ENCODE measurements at regions not wholly inside any gene's neighbourhood (a gene's known extent, or its start where the extent isn't known, plus 50 kb on each side); places are given as distances from the start of the nearest gene placed in this dataset.
A peak's percentile ranks its signal among the peaks of the same experiment; 100 is the strongest.

DNA sequence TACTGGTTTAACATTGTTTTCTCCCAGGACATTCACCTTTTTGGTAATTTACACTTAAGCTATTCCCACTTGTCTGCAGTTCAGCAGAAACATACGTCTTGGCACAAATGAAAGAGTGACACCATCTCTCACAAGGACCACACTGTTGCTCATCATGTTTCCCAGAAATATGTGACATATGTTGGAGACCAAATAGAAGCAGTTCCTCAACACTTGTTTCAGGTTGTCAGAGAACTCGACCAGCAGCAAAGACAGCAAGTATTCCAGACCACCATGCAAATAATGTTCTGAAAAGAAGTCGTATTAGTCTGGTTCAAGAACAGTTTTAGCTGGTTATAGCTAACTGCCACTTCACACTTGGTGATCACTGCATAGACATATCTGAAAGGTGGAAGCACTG is 81.3 kb upstream of the KLF6 start:
- Mint-ChIP-seq H3K4me3 (peak overlapping the region; percentile 44 to 62), H3K36me3 (ENCODE audit: insufficient read depth in 2 of 2) (no peaks in the 10 kb centered on the region)
- DNase-seq: peak; percentile 39 to 47

DNA sequence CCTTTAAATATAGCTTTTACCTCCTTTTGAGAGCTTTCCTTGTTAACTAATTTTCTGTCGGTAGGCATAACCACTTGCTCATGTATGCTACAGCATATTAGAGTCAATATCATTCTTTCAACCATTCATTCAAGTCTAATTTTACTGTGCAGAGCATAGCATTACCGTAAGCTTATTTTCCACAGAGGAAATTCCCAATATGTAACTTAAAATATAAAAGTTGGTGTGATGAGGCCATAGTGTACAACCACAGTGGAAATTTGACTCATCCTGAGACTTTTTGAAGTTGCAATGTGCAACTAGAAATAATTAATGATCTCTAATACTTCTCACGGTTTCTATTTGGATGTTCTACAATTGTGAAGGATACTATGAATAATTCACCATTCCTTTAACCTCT is 80.6 kb upstream of the KLF6 start:
- no peaks in the 10 kb centered on the region for H3K27me3 Mint-ChIP-seq (ENCODE audit: low read depth)
- H3K4me3 Mint-ChIP-seq: peak overlapping the region; percentile 44 to 62
- H3K36me3 Mint-ChIP-seq (ENCODE audit: insufficient read depth in 2 of 2): no peaks in the 10 kb centered on the region
- no peak for ATAC-seq (replicated peaks in 1 of 2)
- H3K4me1 Mint-ChIP-seq (ENCODE audit: low read depth): peaks cover 78% of the 10 kb centered on the region
- no peak for DNase-seq
- peak overlapping the region; percentile 99 for H3K27ac Mint-ChIP-seq
- H3K9me3 Mint-ChIP-seq: peaks cover 0 to 3% of the 10 kb centered on the region in 2 donors

More for the DNA sequence above, 81.3 kb upstream of the KLF6 start:
- peaks cover 0 to 3% of the 10 kb centered on the region in 2 donors for H3K9me3 Mint-ChIP-seq
- peak; percentile 65 to 68 for ATAC-seq (replicated peaks in 1 of 2)
- H3K27me3 Mint-ChIP-seq (ENCODE audit: low read depth): no peaks in the 10 kb centered on the region
- H3K4me1 Mint-ChIP-seq (ENCODE audit: low read depth): peaks cover 73% of the 10 kb centered on the region
- H3K27ac Mint-ChIP-seq: peak overlapping the region; percentile 99

DNA sequence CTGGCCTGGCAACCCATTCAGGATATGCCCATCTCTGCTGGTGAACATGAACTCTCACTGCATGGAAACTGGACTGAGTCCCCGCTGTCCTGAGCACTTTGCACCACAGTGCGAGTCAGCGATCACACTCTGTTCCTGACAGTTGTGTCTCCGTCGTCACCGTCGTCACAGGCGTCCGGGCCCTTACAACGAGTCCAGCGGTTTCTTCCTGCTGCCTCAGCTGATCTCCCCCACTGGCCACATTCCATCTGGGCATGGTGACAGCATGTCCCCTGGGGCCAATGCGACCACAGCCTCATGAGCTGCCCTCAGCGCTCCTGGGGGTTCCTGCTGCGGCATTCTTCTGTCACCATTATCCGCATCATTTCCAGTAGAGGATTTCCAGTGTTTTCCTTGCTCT is 76.8 kb upstream of the KLF6 start:
- no peaks in the 10 kb centered on the region for H3K27me3 Mint-ChIP-seq (ENCODE audit: low read depth)
- no peak for ATAC-seq (replicated peaks in 1 of 2)
- peaks cover 45% of the 10 kb centered on the region for H3K4me1 Mint-ChIP-seq (ENCODE audit: low read depth)
- peaks cover 0 to 3% of the 10 kb centered on the region in 2 donors for H3K9me3 Mint-ChIP-seq
- DNase-seq: no peak
- H3K27ac Mint-ChIP-seq: no peak overlapping the region
- no peaks in the 10 kb centered on the region for H3K36me3 Mint-ChIP-seq (ENCODE audit: insufficient read depth in 2 of 2)
- no peak overlapping the region for H3K4me3 Mint-ChIP-seq

DNA sequence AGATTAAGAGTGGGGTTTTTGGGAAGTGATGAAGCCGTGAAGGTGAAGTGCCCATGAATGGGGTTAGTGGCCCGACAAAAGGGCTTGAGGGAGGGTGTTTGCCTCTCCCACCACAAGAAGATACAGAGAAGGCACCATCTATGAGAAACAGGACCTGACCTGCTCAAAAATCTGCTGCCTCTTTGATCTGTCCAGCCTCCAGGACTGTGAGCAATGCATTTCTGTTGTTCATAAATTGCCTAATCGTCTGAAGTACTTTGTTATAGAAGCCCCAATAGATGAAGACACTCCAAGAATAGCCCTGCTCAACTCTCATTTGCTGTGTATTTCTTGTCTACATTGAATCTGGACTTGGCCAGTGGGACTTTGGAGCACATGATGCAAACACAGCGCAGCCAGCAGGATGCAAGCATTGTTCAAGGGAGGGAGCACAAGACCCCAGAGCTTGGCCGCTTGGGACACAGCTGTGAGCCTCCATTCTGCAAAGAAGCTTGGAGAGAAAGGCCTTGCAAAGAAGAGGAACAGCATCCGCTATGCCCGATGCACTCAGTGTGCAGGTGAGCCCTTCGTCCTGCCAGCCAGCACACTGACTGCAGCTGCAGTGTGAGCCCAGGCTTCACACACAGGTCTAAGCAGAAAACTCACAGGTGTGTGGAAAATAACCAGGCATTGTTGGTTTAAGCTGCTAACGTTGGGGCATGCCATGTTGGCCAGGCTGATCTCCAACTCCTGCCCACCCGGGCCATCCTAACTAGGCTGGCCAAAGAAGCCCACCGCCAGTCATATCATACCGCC is 73.2 kb upstream of the KLF6 start:
- no peak for DNase-seq
- H3K4me1 Mint-ChIP-seq (ENCODE audit: low read depth): peaks cover 28% of the 10 kb centered on the region
- H3K27ac Mint-ChIP-seq: no peak overlapping the region
- no peaks in the 10 kb centered on the region for H3K36me3 Mint-ChIP-seq (ENCODE audit: insufficient read depth in 2 of 2)
- ATAC-seq (replicated peaks in 1 of 2): no peak
- H3K9me3 Mint-ChIP-seq: no peaks in the 10 kb centered on the region
- no peak overlapping the region for H3K4me3 Mint-ChIP-seq
- H3K27me3 Mint-ChIP-seq (ENCODE audit: low read depth): no peaks in the 10 kb centered on the region

DNA sequence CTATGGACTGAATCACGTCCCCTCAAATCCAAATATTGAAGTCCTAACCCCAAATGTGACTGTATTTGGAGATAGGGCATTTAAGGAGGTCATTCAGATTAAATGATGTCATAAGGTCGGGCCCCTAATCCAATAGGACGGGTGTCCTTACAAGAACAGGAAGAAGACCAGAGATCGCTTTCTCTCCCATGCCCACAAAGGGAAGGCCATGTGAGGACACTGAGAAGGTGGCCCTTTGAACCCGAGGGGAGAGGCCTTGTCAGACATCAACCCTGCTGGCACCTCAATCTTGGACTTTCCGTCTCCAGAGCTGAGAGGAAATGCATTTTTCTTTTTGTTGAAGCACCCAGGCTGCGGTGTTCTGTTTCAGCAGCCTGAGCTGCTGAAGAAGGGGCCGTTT is 72.3 kb upstream of the KLF6 start:
- Mint-ChIP-seq H3K4me1 (ENCODE audit: low read depth) (peaks cover 38% of the 10 kb centered on the region), H3K27me3 (ENCODE audit: low read depth) (no peaks in the 10 kb centered on the region), H3K36me3 (ENCODE audit: insufficient read depth in 2 of 2) (no peaks in the 10 kb centered on the region), H3K27ac (no peak overlapping the region), H3K9me3 (no peaks in the 10 kb centered on the region), H3K4me3 (no peak overlapping the region)
- no peak for DNase-seq
- ATAC-seq (replicated peaks in 1 of 2): no peak

DNA sequence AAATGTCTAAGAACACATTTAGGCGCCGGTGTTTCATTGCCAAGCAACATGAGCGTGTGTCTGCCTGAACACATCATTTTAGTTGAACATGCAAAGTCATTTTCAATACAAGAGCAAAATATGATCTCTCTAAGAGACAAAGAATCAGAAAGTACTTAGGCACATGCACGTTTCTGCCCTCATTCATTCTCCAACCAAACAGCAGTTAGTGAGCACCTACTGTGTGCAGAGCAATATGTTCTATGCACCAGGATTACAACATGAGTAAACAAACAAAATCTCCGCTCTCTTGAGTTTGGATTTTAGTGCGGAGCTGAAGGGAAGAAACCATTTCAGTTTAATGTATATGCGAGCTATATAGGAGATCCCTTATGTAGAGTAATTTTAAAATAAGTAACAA is 71.6 kb upstream of the KLF6 start:
- DNase-seq (no peak), ATAC-seq (replicated peaks in 1 of 2) (no peak)
- H3K27me3 Mint-ChIP-seq (ENCODE audit: low read depth): no peaks in the 10 kb centered on the region
- no peaks in the 10 kb centered on the region for H3K9me3 Mint-ChIP-seq
- peak overlapping the region; percentile 23 for H3K27ac Mint-ChIP-seq
- no peak overlapping the region for H3K4me3 Mint-ChIP-seq
- peaks cover 45% of the 10 kb centered on the region for H3K4me1 Mint-ChIP-seq (ENCODE audit: low read depth)
- no peaks in the 10 kb centered on the region for H3K36me3 Mint-ChIP-seq (ENCODE audit: insufficient read depth in 2 of 2)

DNA sequence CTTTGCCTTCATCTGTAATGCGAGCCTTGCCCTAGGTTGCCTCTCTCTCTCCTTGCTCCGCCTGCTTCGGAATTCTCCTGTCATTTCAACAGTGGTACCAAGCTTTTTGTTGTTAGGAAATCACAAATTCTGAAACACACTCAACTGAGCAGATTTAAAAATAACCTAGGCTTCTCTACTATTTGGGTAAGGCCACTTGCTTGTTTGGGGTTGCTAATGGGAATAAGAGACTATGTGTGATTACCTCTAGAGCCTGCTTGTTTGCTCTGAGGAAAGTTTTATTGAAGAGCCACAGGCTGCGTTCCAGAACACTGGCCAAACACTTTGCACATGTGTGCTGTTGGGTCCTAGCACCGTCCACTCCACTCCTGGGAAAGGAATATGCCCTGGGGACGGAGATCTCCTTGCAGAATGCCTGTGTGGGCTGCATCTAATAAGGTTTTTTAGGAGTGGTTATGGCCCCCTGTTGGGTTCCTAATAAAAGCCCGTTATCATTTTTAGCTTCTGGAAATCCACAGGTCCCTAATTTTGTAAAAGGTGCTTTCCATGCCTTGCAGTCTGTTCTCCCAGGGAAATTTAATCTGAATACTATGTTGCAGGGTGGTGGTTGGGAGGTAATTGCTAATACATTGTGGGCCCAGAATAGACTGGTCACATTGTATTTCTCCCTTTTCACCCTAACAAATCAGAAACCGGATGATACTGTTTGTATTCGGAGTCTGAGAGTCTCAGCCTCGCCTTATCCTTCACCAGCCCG is 68.7 kb upstream of the KLF6 start:
- Mint-ChIP-seq H3K36me3 (ENCODE audit: insufficient read depth in 2 of 2) (peaks cover 2 to 5% of the 10 kb centered on the region in 2 donors), H3K27ac (peak overlapping the region; percentile 2), H3K4me3 (no peak overlapping the region), H3K9me3 (peaks cover 0 to 2% of the 10 kb centered on the region in 2 donors), H3K27me3 (ENCODE audit: low read depth) (no peaks in the 10 kb centered on the region), H3K4me1 (ENCODE audit: low read depth) (peaks cover 58% of the 10 kb centered on the region)
- DNase-seq: no peak
- no peak for ATAC-seq (replicated peaks in 1 of 2)

DNA sequence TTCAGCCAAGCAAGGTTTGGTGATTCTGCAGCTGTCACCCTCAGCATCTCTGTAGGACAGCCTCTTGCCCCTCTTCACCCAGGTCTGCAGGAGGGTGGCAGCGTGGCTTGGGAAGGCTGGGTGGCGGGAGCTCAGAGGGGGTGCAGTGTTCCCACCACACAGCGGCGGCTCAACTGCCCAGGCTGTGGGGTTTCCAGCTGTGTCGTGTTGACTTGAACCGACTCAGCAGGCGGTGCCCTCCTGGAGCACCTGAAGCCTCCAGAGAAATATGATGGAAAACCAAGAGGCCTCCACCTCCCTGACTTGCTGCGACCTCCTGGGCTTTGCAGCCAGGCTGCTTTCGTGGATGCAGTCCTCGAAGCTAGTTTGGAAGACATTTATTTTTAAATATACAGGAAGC is 68.0 kb upstream of the KLF6 start:
- Mint-ChIP-seq H3K4me3 (no peak overlapping the region), H3K27ac (peak overlapping the region; percentile 2), H3K4me1 (ENCODE audit: low read depth) (peaks cover 62% of the 10 kb centered on the region), H3K9me3 (peaks cover 0 to 2% of the 10 kb centered on the region in 2 donors), H3K27me3 (ENCODE audit: low read depth) (no peaks in the 10 kb centered on the region), H3K36me3 (ENCODE audit: insufficient read depth in 2 of 2) (peaks cover 2 to 5% of the 10 kb centered on the region in 2 donors)
- DNase-seq: no peak
- ATAC-seq (replicated peaks in 1 of 2): no peak

DNA sequence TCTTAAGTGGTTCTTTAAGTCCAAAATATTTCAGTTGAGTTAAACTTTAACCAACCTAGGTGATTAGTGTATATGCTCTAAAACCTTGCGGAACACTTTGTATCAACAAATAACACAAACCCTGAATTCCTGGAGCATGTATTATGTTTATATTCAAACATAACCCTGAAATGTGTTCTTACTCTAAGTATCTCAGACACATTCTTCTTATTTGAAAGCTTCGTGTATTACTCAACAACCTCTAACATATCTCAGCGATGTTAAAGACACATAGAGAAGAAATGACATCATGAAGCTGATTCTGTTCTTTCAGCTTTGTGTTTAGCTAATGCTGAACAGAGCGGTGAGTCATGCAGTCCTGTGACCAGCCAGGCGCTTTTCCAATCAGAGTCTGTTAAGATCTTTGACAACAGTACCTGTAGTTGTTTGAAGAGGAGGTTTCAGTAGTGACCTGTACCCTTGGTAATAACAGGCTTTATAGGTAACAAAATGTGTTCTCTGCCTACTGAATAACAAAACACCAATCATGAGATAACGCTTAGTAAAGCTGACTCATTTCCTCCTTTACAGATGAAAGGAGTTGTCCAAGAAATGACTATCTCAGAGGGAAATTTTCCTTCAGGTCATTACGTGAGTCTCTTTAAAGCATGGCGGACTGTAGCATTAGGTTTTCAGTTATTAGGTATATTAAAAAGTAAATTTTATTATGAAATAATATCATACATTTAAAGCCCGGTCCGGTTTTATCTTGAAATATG is 67.3 kb upstream of the KLF6 start:
- Mint-ChIP-seq H3K9me3 (peaks cover 0 to 2% of the 10 kb centered on the region in 2 donors), H3K36me3 (ENCODE audit: insufficient read depth in 2 of 2) (peaks cover 2 to 5% of the 10 kb centered on the region in 2 donors), H3K4me1 (ENCODE audit: low read depth) (peaks cover 66% of the 10 kb centered on the region), H3K27me3 (ENCODE audit: low read depth) (no peaks in the 10 kb centered on the region), H3K4me3 (peak overlapping the region; percentile 68 to 93), H3K27ac (peak overlapping the region; percentile 100)
- ATAC-seq (replicated peaks in 1 of 2): peak; percentile 95 to 96
- DNase-seq: peak; percentile 78 to 83

DNA sequence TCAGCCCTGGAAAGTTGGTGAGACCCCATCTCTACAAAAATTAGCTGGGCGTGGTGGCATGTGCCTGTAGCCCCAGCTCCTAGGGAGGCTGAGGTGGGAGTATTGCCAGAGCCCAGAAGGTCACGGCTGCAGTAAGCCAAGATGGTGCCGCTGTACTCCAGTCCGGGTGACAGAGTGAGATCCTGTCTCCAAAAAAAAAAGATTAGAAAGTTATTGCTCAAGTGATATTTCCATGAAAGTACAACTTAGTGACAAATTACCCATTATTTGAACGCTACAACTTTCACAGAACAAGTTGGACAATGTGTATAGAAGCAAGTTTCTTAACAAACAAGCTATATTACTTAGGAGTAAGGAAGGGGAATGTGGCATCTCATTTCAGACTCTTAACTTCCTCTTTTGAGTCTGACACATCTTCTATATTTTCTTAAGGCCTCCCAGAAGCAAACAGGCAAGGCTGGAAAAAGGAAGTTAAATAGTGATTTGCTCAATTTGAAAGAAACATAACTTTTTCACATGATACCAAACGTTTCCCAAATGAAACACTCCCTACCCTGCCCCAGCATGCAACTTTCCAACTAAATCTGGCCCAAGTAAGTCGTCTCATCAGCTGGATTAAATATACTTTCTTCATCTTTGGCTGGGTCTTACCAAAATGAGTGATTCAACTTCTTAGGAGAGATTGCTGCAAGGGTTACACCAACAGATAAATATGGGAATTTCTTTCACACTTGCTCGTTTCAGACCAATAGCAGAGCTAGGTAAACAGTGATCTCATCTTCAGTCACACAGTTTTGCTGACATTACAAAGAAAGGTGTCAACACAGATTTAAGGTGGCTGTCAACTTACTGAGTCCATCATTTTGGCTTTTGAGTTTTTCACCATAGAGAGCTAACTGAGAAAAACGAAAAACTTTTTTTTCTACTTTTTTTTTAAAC is 66.3 kb upstream of the KLF6 start:
- H3K27me3 Mint-ChIP-seq (ENCODE audit: low read depth): no peaks in the 10 kb centered on the region
- peak overlapping the region; percentile 68 to 93 for H3K4me3 Mint-ChIP-seq
- peaks cover 63% of the 10 kb centered on the region for H3K4me1 Mint-ChIP-seq (ENCODE audit: low read depth)
- peaks cover 0 to 2% of the 10 kb centered on the region in 2 donors for H3K9me3 Mint-ChIP-seq
- peaks cover 2 to 5% of the 10 kb centered on the region in 2 donors for H3K36me3 Mint-ChIP-seq (ENCODE audit: insufficient read depth in 2 of 2)
- DNase-seq (no peak), ATAC-seq (replicated peaks in 1 of 2) (peak in 1 of 2 donors; percentile 31)
- peak overlapping the region; percentile 100 for H3K27ac Mint-ChIP-seq

DNA sequence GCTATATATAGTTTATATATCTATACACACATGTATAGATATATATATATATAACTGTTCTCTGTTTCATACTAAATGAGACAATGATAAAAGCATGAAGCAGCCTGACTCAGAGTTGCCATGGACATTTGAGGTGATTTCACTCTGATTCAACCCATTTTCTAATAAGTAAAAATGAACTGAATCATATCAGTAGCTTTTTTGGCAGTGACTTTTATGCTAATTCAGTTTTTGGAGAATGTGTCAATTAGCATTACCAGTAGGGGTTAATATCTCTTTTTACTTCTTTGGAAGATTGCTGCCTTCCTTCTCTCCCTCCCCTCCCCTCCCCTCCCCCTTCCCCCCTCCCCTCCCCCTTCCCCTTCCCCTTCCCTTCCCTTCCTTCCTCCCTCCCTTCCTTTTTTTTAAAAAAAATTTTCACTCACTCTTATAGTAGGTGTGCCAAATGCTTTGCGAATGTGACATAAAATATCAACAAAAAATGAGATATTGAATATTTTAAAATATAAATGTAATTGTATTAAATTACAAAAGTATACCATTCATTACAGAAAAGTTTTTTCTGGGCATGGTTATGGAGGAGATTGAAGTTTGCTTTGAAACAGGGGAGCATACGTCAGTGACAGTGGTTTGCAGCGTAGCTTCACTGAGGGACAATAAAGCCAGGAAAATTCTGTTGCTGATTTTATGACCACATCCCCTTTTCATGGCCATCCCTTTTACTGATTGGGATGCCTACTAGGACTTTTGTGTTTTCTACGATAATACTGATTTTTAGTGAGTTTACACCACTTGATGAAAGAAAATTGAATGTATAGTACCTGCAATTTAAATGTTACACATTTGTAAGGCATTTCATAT is 64.0 kb upstream of the KLF6 start:
- Mint-ChIP-seq H3K4me1 (ENCODE audit: low read depth) (peaks cover 55% of the 10 kb centered on the region), H3K27me3 (ENCODE audit: low read depth) (no peaks in the 10 kb centered on the region), H3K9me3 (peaks cover 0 to 5% of the 10 kb centered on the region in 2 donors), H3K36me3 (ENCODE audit: insufficient read depth in 2 of 2) (peaks cover 2 to 5% of the 10 kb centered on the region in 2 donors), H3K4me3 (peak overlapping the region in 1 of 2 donors; percentile 6), H3K27ac (peak overlapping the region; percentile 68)
- peak; percentile 42 for DNase-seq
- no peak for ATAC-seq (replicated peaks in 1 of 2)
